A673 (cell line): ENCODE measurements at regions not wholly inside any gene's neighbourhood (a gene's known extent, or its start where the extent isn't known, plus 50 kb on each side); places are given as distances from the start of the nearest gene placed in this dataset.
"Not testable (repeated sequence)": the region's sequence is repeated elsewhere in the genome, so short reads cannot be mapped to it uniquely, and the experiment has no call there.

Experiments used
- EZH2 ChIP-seq: fragments of 200-600 bp; sonication (generic); IDR thresholded peaks from 2 replicates; pipeline ENCODE4 v1.6.1; 2017; ENCODE audit warnings: borderline replicate concordance, low read depth, mild to moderate bottlenecking, mixed read lengths, antibody characterized with exemption, low read length; ENCODE audit not compliant: poor library complexity, severe bottlenecking
- TF ChIP-seq, protein P1 (sequence below): fragments of 300-800, 200-600 bp; sonication (generic); conservative IDR thresholded peaks from 2 replicates; pipeline ENCODE4 v1.5.1; 2017; ENCODE audit warnings: low read depth, mild to moderate bottlenecking, antibody characterized with exemption, low read length, moderate library complexity, mixed read lengths

- TF ChIP-seq, protein P1, sequence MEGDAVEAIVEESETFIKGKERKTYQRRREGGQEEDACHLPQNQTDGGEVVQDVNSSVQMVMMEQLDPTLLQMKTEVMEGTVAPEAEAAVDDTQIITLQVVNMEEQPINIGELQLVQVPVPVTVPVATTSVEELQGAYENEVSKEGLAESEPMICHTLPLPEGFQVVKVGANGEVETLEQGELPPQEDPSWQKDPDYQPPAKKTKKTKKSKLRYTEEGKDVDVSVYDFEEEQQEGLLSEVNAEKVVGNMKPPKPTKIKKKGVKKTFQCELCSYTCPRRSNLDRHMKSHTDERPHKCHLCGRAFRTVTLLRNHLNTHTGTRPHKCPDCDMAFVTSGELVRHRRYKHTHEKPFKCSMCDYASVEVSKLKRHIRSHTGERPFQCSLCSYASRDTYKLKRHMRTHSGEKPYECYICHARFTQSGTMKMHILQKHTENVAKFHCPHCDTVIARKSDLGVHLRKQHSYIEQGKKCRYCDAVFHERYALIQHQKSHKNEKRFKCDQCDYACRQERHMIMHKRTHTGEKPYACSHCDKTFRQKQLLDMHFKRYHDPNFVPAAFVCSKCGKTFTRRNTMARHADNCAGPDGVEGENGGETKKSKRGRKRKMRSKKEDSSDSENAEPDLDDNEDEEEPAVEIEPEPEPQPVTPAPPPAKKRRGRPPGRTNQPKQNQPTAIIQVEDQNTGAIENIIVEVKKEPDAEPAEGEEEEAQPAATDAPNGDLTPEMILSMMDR, result not testable (repeated sequence)
- not testable (repeated sequence) for TF ChIP-seq EZH2
Observed at GRCh38 chr9:64020696-64021491, 1264.1 kb downstream of the FOXD4L5 start.
